Neural cell (in vitro differentiated cells): ENCODE measurements at regions not wholly inside any gene's neighbourhood (a gene's known extent, or its start where the extent isn't known, plus 50 kb on each side); places are given as distances from the start of the nearest gene placed in this dataset.

Experiments
- H2AFZ ChIP-seq: fragments of 200-600, 300-800 bp; sonication (generic), shearing (Covaris generic); 2 replicates; pipeline ENCODE4 v1.6.0; 2014; ENCODE audit warnings: low read depth, mild to moderate bottlenecking, antibody characterized with exemption, low read length, moderate library complexity
- H3F3A ChIP-seq: fragments of 200-600 bp; shearing (Covaris generic); 2 replicates; pipeline ENCODE4 v1.6.1; 2016; ENCODE audit warnings: mild to moderate bottlenecking, moderate library complexity, mixed read lengths, antibody characterized with exemption, low read length; ENCODE audit not compliant: insufficient read depth, poor library complexity, severe bottlenecking
- H3K27ac ChIP-seq: fragments of 200-600, 300-800 bp; sonication (generic), shearing (Covaris generic); 2 replicates; pipeline ENCODE4 v1.5.1; 2014; ENCODE audit warnings: mild to moderate bottlenecking, low read length, moderate library complexity
- H3K27me3 ChIP-seq: fragments of 300-800, 200-600 bp; sonication (generic), shearing (Covaris generic); 2 replicates; pipeline ENCODE4 v1.6.0; 2014; ENCODE audit warnings: mild to moderate bottlenecking, low read depth, low read length, moderate library complexity; ENCODE audit not compliant: insufficient read depth
- H3K36me3 ChIP-seq: fragments of 300-800, 200-600 bp; sonication (generic), shearing (Covaris generic); 2 replicates; pipeline ENCODE4 v1.5.1; 2014; ENCODE audit warnings: mild to moderate bottlenecking, antibody characterized with exemption, low read length, moderate library complexity; ENCODE audit not compliant: insufficient read depth
- H3K4me2 ChIP-seq: fragments of 300-800, 200-600 bp; sonication (generic), shearing (Covaris generic); 2 replicates; pipeline ENCODE4 v1.6.0; 2014; ENCODE audit warnings: mild to moderate bottlenecking, low read length
- H3K4me3 ChIP-seq: fragments of 300-800, 200-600 bp; sonication (generic), shearing (Covaris generic); 2 replicates; pipeline ENCODE4 v1.5.1; 2014; ENCODE audit warnings: mild to moderate bottlenecking, low read length, moderate library complexity
- H3K79me2 ChIP-seq: fragments of 200-600 bp; shearing (Covaris generic); replicated peaks from 2 replicates; pipeline ENCODE4 v1.6.0; 2014; ENCODE audit warnings: mild to moderate bottlenecking, low read length, moderate library complexity; ENCODE audit not compliant: insufficient read depth
- H3K9ac ChIP-seq: fragments of 300-800, 200-600 bp; sonication (generic), shearing (Covaris generic); 2 replicates; pipeline ENCODE4 v1.6.1; 2016; ENCODE audit warnings: mild to moderate bottlenecking, low read length, mixed read lengths
- H3K9me2 ChIP-seq: fragments of 200-600 bp; shearing (Covaris generic); 2 replicates; pipeline ENCODE4 v1.6.1; 2016; ENCODE audit warnings: mild to moderate bottlenecking, low read length, mixed read lengths; ENCODE audit not compliant: insufficient read depth
- H3K9me3 ChIP-seq: fragments of 200-600, 300-800 bp; sonication (generic), shearing (Covaris generic); 2 replicates; pipeline ENCODE4 v1.6.1; 2016; ENCODE audit warnings: mild to moderate bottlenecking, mixed run types, low read length, moderate library complexity, mixed read lengths
- H4K20me1 ChIP-seq: fragments of 200-600 bp; shearing (Covaris generic); 2 replicates; pipeline ENCODE4 v1.6.1; 2016; ENCODE audit warnings: mild to moderate bottlenecking, mixed run types; ENCODE audit not compliant: insufficient read depth
- EP300 ChIP-seq: fragments of 450-650 bp; conservative IDR thresholded peaks from 2 replicates; pipeline ENCODE4 v1.6.1; 2014; ENCODE audit warnings: antibody characterized with exemption, mild to moderate bottlenecking, moderate library complexity; ENCODE audit not compliant: poor library complexity, severe bottlenecking
- EZH2 ChIP-seq: fragments of 200-600, 300-800 bp; shearing (Covaris generic), sonication (generic); IDR thresholded peaks from 2 replicates; pipeline ENCODE4 v1.6.1; 2014; ENCODE audit warnings: antibody characterized with exemption, low read length, borderline replicate concordance, mild to moderate bottlenecking; ENCODE audit not compliant: insufficient read depth, poor library complexity, severe bottlenecking
- MXI1 ChIP-seq: fragments of 450-650 bp; conservative IDR thresholded peaks from 2 replicates; pipeline ENCODE4 v1.6.1; 2014; ENCODE audit warnings: antibody characterized with exemption, mild to moderate bottlenecking; ENCODE audit not compliant: poor library complexity, severe bottlenecking
- POLR2AphosphoS5 ChIP-seq: IDR thresholded peaks from 2 replicates; pipeline ENCODE4 v1.6.1; 2012
- RAD21 ChIP-seq: fragments of 450-650 bp; conservative IDR thresholded peaks from 2 replicates; pipeline ENCODE4 v1.6.1; 2014; ENCODE audit warnings: antibody characterized with exemption, mild to moderate bottlenecking, moderate library complexity
- SMC3 ChIP-seq: fragments of 450-650 bp; conservative IDR thresholded peaks from 2 replicates; pipeline ENCODE4 v1.6.1; 2014; ENCODE audit warnings: antibody characterized with exemption, mild to moderate bottlenecking, moderate library complexity; ENCODE audit not compliant: poor library complexity
- TAF1 ChIP-seq: IDR thresholded peaks from 2 replicates; pipeline ENCODE4 v1.6.1; 2012; ENCODE audit warnings: low read depth
- TF ChIP-seq, protein P1 (sequence below): fragments of 450-650 bp; IDR thresholded peaks from 2 replicates; pipeline ENCODE4 v1.5.1; 2014; ENCODE audit warnings: antibody characterized with exemption, mild to moderate bottlenecking, moderate library complexity; ENCODE audit not compliant: poor library complexity, severe bottlenecking
- TF ChIP-seq, protein P2 (sequence below): IDR thresholded peaks from 2 replicates; pipeline ENCODE4 v1.6.1; 2012; ENCODE audit warnings: borderline replicate concordance

DNA sequence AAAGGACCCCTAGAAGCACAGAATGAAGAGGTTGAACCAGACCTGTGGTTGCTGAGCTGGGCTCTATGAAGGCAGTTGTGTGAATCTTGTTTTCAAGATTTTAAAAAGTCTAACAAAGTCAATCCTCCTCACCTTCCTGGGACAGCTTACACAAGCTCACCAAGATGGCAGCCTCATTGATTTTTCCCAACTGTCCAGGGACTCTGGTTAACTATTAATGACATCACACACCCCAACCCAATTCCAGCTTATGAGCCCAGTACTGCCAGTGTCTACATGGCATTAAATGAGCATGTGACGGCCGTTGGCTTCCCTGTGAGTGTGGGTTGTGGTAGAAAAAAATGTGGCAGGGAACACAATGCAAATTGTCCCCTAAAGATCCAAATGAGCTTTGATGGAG lies 137.0 kb downstream of the CHST1 start:
- Histone ChIP-seq H3K9me2 (no peaks in the 10 kb centered on the region), H3F3A (no peaks in the 10 kb centered on the region), H3K27me3 (no peaks in the 10 kb centered on the region), H4K20me1 (no peaks in the 10 kb centered on the region), H3K4me2 (no peak overlapping the region), H3K4me3 (no peak overlapping the region), H3K9ac (no peak overlapping the region), H3K9me3 (no peaks in the 10 kb centered on the region), H2AFZ (no peak overlapping the region), H3K36me3 (no peaks in the 10 kb centered on the region), H3K79me2 (no peaks in the 10 kb centered on the region), H3K27ac (no peak overlapping the region)
- no peak for TF ChIP-seq RAD21
- no peak for TF ChIP-seq SMC3
- no peak for TF ChIP-seq EP300
- TF ChIP-seq, protein P1, sequence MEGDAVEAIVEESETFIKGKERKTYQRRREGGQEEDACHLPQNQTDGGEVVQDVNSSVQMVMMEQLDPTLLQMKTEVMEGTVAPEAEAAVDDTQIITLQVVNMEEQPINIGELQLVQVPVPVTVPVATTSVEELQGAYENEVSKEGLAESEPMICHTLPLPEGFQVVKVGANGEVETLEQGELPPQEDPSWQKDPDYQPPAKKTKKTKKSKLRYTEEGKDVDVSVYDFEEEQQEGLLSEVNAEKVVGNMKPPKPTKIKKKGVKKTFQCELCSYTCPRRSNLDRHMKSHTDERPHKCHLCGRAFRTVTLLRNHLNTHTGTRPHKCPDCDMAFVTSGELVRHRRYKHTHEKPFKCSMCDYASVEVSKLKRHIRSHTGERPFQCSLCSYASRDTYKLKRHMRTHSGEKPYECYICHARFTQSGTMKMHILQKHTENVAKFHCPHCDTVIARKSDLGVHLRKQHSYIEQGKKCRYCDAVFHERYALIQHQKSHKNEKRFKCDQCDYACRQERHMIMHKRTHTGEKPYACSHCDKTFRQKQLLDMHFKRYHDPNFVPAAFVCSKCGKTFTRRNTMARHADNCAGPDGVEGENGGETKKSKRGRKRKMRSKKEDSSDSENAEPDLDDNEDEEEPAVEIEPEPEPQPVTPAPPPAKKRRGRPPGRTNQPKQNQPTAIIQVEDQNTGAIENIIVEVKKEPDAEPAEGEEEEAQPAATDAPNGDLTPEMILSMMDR = no peak
- no peak for TF ChIP-seq MXI1
- no peak for TF ChIP-seq POLR2AphosphoS5
- TF ChIP-seq EZH2 = no peak
- TF ChIP-seq, protein P2, sequence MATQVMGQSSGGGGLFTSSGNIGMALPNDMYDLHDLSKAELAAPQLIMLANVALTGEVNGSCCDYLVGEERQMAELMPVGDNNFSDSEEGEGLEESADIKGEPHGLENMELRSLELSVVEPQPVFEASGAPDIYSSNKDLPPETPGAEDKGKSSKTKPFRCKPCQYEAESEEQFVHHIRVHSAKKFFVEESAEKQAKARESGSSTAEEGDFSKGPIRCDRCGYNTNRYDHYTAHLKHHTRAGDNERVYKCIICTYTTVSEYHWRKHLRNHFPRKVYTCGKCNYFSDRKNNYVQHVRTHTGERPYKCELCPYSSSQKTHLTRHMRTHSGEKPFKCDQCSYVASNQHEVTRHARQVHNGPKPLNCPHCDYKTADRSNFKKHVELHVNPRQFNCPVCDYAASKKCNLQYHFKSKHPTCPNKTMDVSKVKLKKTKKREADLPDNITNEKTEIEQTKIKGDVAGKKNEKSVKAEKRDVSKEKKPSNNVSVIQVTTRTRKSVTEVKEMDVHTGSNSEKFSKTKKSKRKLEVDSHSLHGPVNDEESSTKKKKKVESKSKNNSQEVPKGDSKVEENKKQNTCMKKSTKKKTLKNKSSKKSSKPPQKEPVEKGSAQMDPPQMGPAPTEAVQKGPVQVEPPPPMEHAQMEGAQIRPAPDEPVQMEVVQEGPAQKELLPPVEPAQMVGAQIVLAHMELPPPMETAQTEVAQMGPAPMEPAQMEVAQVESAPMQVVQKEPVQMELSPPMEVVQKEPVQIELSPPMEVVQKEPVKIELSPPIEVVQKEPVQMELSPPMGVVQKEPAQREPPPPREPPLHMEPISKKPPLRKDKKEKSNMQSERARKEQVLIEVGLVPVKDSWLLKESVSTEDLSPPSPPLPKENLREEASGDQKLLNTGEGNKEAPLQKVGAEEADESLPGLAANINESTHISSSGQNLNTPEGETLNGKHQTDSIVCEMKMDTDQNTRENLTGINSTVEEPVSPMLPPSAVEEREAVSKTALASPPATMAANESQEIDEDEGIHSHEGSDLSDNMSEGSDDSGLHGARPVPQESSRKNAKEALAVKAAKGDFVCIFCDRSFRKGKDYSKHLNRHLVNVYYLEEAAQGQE = no peak
- no peak for TF ChIP-seq TAF1

DNA sequence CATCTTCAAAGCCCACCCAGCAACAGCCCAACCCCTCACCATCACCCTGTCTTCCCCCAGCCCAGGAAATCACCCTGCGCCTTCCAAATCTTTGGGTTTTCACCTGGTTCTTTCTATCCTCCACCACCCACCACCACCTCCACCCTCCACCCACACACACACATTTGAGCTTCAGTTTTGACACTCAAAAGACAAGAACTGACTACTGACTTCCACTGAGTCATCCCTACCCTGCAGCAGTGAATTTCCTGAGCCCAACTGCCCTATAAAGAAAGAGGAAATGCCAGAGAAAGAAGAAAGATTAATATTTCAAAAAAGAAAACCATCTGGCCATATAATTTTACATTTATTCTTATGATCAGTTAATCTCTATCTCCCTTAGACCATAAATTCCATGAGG lies 137.5 kb downstream of the CHST1 start:
- no peaks in the 10 kb centered on the region for H3K36me3 ChIP-seq
- H3K27me3 ChIP-seq = no peaks in the 10 kb centered on the region
- no peak overlapping the region for H3K27ac ChIP-seq
- H3K4me3 ChIP-seq = no peak overlapping the region
- H3K9me3 ChIP-seq = no peaks in the 10 kb centered on the region
- no peaks in the 10 kb centered on the region for H4K20me1 ChIP-seq
- no peak overlapping the region for H3K4me2 ChIP-seq
- no peak overlapping the region for H3K9ac ChIP-seq
- H2AFZ ChIP-seq = no peak overlapping the region
- H3F3A ChIP-seq = no peaks in the 10 kb centered on the region
- no peaks in the 10 kb centered on the region for H3K79me2 ChIP-seq
- H3K9me2 ChIP-seq = no peaks in the 10 kb centered on the region
- TF ChIP-seq, protein P1 = no peak
- TF ChIP-seq SMC3 (no peak), MXI1 (no peak), EP300 (no peak)
